ENCODE measurements at regions not wholly inside any gene's neighbourhood (a gene's known extent, or its start where the extent isn't known, plus 50 kb on each side); places are given as distances from the start of the nearest gene placed in this dataset.

DNA sequence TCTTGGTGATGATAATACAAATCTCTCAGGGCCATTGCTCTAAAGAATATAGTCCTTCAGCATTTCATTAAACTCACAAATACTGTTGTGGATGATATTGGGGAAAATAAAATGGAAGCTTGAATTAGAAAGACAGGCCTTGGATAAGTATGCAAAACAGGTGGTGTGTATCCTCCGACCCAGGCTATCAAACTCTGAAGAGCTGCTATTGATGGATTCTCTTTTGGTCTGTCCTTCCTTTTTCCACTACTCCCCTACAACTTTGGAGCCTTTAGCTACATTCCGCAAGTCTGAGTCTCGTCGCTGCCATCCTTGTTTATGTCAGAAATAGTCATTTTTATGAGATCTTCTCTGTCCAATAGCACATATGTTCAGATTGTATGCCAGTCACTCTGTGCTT lies 351.6 kb downstream of the KCNJ2 start:
- H3K18ac ChIP-seq (ENCODE audit: extremely low read depth, low read length), result no peak overlapping the region
- FAIRE-seq (no peak), DNase-seq (ENCODE audit: low read depth in 1 of 2, low spot score in 2 of 2) (no peak)
- no peak for TF ChIP-seq EGR1 (IDR thresholded peaks at IDR 0.05; ENCODE audit: borderline replicate concordance, low read depth, low read length)
- TF ChIP-seq CTBP2 (IDR thresholded peaks at IDR 0.05; ENCODE audit: borderline replicate concordance, insufficient read depth, insufficient read length, low read length), result no peak
- no peak for TF ChIP-seq NRF1 (IDR thresholded peaks at IDR 0.05; ENCODE audit: low read depth, low read length)
- no peak for TF ChIP-seq SP2 (IDR thresholded peaks at IDR 0.05; ENCODE audit: low read length)
- TF ChIP-seq, protein P1, sequence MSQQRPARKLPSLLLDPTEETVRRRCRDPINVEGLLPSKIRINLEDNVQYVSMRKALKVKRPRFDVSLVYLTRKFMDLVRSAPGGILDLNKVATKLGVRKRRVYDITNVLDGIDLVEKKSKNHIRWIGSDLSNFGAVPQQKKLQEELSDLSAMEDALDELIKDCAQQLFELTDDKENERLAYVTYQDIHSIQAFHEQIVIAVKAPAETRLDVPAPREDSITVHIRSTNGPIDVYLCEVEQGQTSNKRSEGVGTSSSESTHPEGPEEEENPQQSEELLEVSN (IDR thresholded peaks at IDR 0.05), result no peak
- TF ChIP-seq GTF2F1 (IDR thresholded peaks at IDR 0.05; ENCODE audit: borderline replicate concordance, low read depth, low read length), result no peak
- no peak for TF ChIP-seq MAFK (IDR thresholded peaks at IDR 0.05; ENCODE audit: low read depth, low read length)
- no peak for TF ChIP-seq SP4 (IDR thresholded peaks at IDR 0.05; ENCODE audit: low read length)
- TF ChIP-seq POU5F1 (IDR thresholded peaks at IDR 0.05; ENCODE audit: low read depth, low read length), result no peak
- no peak for TF ChIP-seq KDM5A (IDR thresholded peaks at IDR 0.05; ENCODE audit: low read length)
- TF ChIP-seq CREB1 (IDR thresholded peaks at IDR 0.05), result no peak
- POLR2A ChIA-PET (ENCODE audit: partially characterized antibody), result interaction anchor here (0.9 kb wide), 1 partner anchor 15 kb away, joined by 3 read pairs; no protein-coding TSS in a partner anchor
- no peaks in the 10 kb centered on the region for H3K27me3 ChIP-seq (replicated peaks in 1 of 4; ENCODE audit: control insufficient read depth in 3 of 4, extremely low read depth in 1 of 4, insufficient read depth in 3 of 4, low read length in 3 of 4)
- no peak overlapping the region for H2AK5ac ChIP-seq (ENCODE audit: low read depth, low read length)
- H4K5ac ChIP-seq (ENCODE audit: insufficient read length, low read depth, low read length), result no peak overlapping the region
- H3K23me2 ChIP-seq (ENCODE audit: low read depth, low read length), result no peaks in the 10 kb centered on the region
- H4K8ac ChIP-seq (ENCODE audit: extremely low read depth, insufficient read depth, low read length), result no peak overlapping the region
- no peak overlapping the region for H3K4me2 ChIP-seq (ENCODE audit: insufficient read depth in 1 of 2, low read depth in 2 of 2, low read length in 2 of 2)
- no peaks in the 10 kb centered on the region for H3K79me1 ChIP-seq (ENCODE audit: low read depth, low read length)
- H3K27ac ChIP-seq (ENCODE audit: low read depth, low read length), result no peak overlapping the region
- H3K4me3 ChIP-seq (ENCODE audit: extremely low read depth in 1 of 4, insufficient read depth in 2 of 4, low read depth in 3 of 4, low read length in 4 of 4), result no peak overlapping the region
- no peaks in the 10 kb centered on the region for H4K20me1 ChIP-seq (replicated peaks in 1 of 2; ENCODE audit: control insufficient read depth in 1 of 2, insufficient read depth in 2 of 2, low read length in 2 of 2)
- WGBS, 2 experiments (ENCODE audit: extremely low coverage in 1 of 2, insufficient coverage in 1 of 2, insufficient read length in 1 of 2, insufficient replicate concordance in 2 of 2, low coverage in 1 of 2, low lambda C conversion rate in 2 of 2, missing lambda C conversion rate in 1 of 2), result 87% methylated on average over 4 of the region's 4 CpGs; no CpG with 5 or more reads in 1 of the 2 experiments
- no peak overlapping the region for H3K4ac ChIP-seq (replicated peaks; ENCODE audit: insufficient read length, low read depth, low read length)
- H3K9me3 ChIP-seq (ENCODE audit: insufficient read depth in 2 of 2, low read depth in 1 of 2, low read length in 1 of 2), result no peaks in the 10 kb centered on the region
- no peak overlapping the region for H2AFZ ChIP-seq (ENCODE audit: low read length)
- H2BK15ac ChIP-seq (ENCODE audit: low read length), result no peak overlapping the region
- H3K56ac ChIP-seq (replicated peaks; ENCODE audit: insufficient read length, low read depth, low read length), result no peak overlapping the region
- no peak overlapping the region for H4K91ac ChIP-seq (replicated peaks; ENCODE audit: insufficient read length, low read length)
- H2BK120ac ChIP-seq (replicated peaks; ENCODE audit: low read depth, low read length), result no peak overlapping the region
- no peaks in the 10 kb centered on the region for H3K36me3 ChIP-seq (ENCODE audit: control insufficient read depth in 2 of 4, insufficient read depth in 4 of 4, low read length in 3 of 4)
- H3K9ac ChIP-seq (replicated peaks in 1 of 4; ENCODE audit: extremely low read depth in 1 of 4, low read depth in 3 of 4, low read length in 3 of 4), result no peak overlapping the region
- no peak overlapping the region for H2BK5ac ChIP-seq (ENCODE audit: low read depth, low read length)
- H3K23ac ChIP-seq (ENCODE audit: insufficient read length), result no peak overlapping the region
- no peak overlapping the region for H2BK20ac ChIP-seq (ENCODE audit: low read length)
- no peak overlapping the region for H3K14ac ChIP-seq (ENCODE audit: insufficient read length)
- no peak overlapping the region for H2BK12ac ChIP-seq (ENCODE audit: low read depth, low read length)
- H3K79me2 ChIP-seq (ENCODE audit: control insufficient read depth in 1 of 2, insufficient read depth in 2 of 2, low read length in 2 of 2), result no peaks in the 10 kb centered on the region
- H3K4me1 ChIP-seq (replicated peaks in 1 of 4; ENCODE audit: control insufficient read depth in 3 of 4, insufficient read depth in 4 of 4, low read length in 3 of 4), result no peaks in the 10 kb centered on the region
- CTCF ChIA-PET (ENCODE audit: partially characterized antibody), result interaction anchor here (1.2 kb wide), 1 partner anchor 15 kb away, joined by 3 read pairs; no protein-coding TSS in a partner anchor
